Rectal smooth muscle tissue (tissue), 1 donor: ENCODE measurements at regions not wholly inside any gene's neighbourhood (a gene's known extent, or its start where the extent isn't known, plus 50 kb on each side); places are given as distances from the start of the nearest gene placed in this dataset.

ENCODE experiments used
- H3K27ac ChIP-seq: one replicate; pipeline ENCODE4 v1.7.0; 2013; ENCODE audit warnings: low read depth, low read length, inconsistent platforms
- H3K27me3 ChIP-seq: one replicate; pipeline ENCODE4 v1.7.0; 2013; ENCODE audit warnings: low read length; ENCODE audit not compliant: control insufficient read depth, insufficient read depth
- H3K36me3 ChIP-seq: one replicate; pipeline ENCODE4 v1.7.0; 2013; ENCODE audit warnings: low read length; ENCODE audit not compliant: control insufficient read depth, insufficient read depth
- H3K4me1 ChIP-seq: one replicate; pipeline ENCODE4 v1.7.0; 2013; ENCODE audit warnings: low read length; ENCODE audit not compliant: control insufficient read depth, insufficient read depth
- H3K4me3 ChIP-seq: one replicate; pipeline ENCODE4 v1.7.0; 2013; ENCODE audit warnings: low read length
- H3K9ac ChIP-seq: one replicate; pipeline ENCODE4 v1.7.0; 2013; ENCODE audit warnings: low read length

DNA sequence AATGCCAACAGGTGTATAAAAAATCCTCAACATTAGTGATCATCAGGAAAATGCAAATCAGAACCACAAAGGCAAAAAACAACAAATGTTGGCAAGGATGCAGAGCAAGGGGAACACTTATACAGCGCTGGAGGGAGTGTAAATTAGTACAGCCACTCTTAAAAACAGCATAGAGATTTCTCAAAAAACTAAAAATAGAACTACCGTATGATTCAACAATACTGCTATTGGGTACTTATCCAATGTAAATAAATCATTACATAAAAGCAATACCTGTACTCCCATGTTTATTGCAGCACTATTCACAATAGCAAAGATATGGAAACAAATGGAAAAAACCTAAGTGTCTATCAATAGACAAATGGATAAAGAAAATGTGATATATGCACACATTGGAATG, 171.3 kb downstream of the SLC7A11 start:
- Histone ChIP-seq H3K4me3 (no peak overlapping the region), H3K27ac (no peak overlapping the region), H3K4me1 (no peaks in the 10 kb centered on the region), H3K36me3 (no peaks in the 10 kb centered on the region), H3K27me3 (no peaks in the 10 kb centered on the region), H3K9ac (no peak overlapping the region)

DNA sequence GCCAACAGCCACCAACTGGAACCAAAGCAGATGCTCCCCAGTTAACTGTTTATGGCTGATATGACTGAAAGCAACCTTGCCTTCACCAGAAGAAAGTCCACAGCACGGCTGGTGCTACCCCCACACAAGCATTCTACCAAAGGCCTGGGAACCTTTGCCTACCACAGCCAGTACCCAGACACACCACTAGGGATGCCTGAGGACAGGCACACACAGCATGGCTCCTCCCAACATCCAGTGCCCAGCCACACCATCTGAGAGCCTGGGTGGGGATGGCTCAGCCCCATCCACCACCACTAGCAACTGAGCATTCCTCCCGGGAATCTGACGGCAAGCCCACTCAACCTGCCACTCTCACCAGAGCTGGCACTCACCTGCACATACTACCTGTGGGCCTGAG, 178.6 kb downstream of the SLC7A11 start:
- Histone ChIP-seq H3K27ac (no peak overlapping the region), H3K4me3 (no peak overlapping the region), H3K4me1 (no peaks in the 10 kb centered on the region), H3K9ac (no peak overlapping the region), H3K27me3 (no peaks in the 10 kb centered on the region), H3K36me3 (no peaks in the 10 kb centered on the region)

DNA sequence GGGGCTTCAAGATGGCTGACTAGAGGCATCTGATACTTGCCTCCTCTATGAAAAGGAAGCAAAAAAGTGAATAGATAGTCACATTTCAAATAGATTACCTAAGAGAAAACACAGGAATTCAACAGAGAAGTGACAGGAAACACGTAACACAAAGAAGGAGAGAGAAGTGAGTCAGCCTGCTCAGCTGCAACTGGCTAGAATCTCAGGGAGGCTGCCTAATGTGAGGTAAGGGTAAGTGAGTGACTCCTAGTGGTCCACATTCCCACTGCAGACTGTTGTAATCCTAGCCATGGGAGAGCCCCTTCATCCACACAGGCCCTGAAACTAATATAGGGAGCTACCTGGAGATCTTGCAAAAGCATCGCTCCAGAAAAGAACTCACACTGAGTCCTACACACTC, 179.2 kb downstream of the SLC7A11 start:
- no peak overlapping the region for H3K27ac ChIP-seq
- no peaks in the 10 kb centered on the region for H3K36me3 ChIP-seq
- H3K4me1 ChIP-seq = no peaks in the 10 kb centered on the region
- H3K4me3 ChIP-seq = no peak overlapping the region
- no peaks in the 10 kb centered on the region for H3K27me3 ChIP-seq
- no peak overlapping the region for H3K9ac ChIP-seq

DNA sequence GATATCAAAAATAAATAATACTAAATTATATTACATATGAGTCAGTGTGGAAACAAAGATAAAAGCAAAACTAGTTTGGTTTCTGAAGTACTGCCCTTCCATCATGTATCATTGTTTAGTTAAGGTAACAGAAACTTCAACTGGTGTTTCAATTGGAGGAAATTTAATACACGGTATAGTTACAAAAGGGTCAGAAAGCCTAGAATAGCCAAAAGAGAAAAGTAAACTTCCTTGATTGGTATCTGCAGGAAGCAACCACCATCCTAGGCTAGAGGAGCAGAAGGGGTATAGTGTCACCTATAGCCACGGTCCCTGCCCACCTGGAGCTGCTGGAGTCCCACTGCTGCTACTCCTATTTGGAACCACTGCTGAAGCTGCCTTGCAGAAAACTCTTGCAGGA, 185.6 kb downstream of the SLC7A11 start:
- no peak overlapping the region for H3K9ac ChIP-seq
- no peaks in the 10 kb centered on the region for H3K36me3 ChIP-seq
- H3K4me3 ChIP-seq = no peak overlapping the region
- no peaks in the 10 kb centered on the region for H3K4me1 ChIP-seq
- H3K27ac ChIP-seq = no peak overlapping the region
- no peaks in the 10 kb centered on the region for H3K27me3 ChIP-seq

DNA sequence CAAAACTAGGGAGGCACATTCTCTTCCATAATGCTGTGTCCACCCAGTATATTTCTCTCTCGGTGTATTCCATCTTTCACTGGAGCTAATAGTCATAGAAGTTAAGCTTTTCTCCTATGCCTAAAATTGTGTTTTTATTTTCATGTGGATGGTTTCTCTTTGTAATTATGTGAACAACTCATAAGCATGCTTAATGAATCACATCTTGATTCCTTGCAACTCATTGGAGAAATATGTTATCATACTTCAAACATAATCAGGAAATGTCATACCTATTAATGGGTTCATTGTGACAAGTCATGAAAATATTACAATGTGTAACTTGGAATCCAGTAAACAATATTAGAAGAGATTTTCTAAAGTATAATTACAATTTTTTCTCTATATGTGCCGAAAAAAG, 186.3 kb downstream of the SLC7A11 start:
- H3K27ac ChIP-seq = no peak overlapping the region
- no peaks in the 10 kb centered on the region for H3K27me3 ChIP-seq

DNA sequence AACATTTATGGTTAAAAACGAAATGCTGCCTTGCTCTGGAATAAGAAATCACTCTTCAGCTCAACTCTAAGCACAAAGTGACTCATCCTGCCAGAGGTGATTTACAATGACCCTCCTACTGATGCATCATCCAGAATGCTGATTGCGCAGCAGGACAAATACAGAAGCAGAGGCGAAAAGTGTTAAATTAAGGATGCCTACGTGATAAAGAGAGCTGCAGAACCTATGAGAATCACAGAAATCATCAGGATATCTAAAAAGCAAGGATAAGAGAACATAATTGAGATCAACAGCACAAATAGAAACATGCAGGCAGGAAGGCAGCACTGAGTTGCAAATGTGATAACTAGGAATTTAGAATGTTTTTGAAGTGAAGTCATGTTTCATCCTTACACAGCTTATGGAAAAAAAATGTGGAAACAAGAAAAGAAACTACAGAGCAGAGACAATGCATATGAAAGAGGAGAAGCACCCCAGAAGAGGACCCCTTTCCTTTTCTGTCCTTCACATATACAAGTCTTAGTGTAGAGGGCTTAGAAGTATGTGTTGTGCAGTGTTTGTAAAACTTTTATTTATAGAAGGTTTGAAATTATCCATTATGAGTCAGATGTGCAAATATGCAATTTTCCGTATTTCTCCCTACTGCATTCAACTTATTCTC, 188.4 kb downstream of the SLC7A11 start:
- no peak overlapping the region for H3K9ac ChIP-seq
- no peaks in the 10 kb centered on the region for H3K4me1 ChIP-seq
- H3K36me3 ChIP-seq = no peaks in the 10 kb centered on the region
- no peak overlapping the region for H3K4me3 ChIP-seq
- no peaks in the 10 kb centered on the region for H3K27me3 ChIP-seq
- peak overlapping the region; percentile 7 for H3K27ac ChIP-seq

More for the DNA sequence above, 186.3 kb downstream of the SLC7A11 start:
- H3K36me3 ChIP-seq = no peaks in the 10 kb centered on the region
- H3K9ac ChIP-seq = no peak overlapping the region
- H3K4me1 ChIP-seq = no peaks in the 10 kb centered on the region
- H3K4me3 ChIP-seq = no peak overlapping the region

DNA sequence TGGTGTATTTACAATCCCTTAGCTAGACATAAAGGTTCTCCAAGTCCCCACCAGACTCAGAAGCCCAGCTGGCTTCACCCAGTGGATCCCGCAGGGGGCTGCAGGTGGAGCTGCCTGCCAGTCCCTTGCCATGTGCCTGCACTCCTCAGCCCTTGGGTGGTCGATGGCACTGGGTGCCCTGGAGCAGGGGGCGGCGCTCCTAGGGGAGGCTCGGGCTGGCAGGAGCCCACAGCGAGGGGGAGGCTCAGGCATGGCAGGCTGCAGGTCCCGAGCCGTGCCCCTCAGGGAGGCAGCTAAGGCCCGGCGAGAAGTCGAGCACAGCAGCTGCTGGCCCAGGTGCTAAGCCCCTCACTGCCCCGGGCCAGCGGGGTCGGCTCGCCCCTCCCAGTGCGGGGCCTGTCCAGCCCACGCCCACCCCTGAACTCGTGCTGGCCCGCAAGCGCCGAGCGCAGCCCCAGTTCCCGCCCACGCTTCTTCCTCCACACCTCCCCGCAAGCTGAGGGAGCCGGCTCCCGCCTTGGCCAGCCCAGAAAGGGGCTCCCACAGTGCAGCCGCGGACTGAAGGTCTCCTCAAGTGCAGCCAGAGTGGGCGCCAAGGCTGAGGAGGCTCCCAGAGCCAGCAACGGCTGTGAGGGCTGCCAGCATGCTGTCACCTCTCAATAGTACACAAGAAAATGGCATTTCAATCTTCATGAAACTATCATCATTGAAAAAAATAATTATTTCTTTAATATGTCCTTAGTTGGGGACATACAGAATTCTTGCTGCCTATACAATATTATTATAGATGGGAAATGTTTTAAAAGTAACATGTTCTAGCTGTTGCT, 189.1 kb downstream of the SLC7A11 start:
- no peaks in the 10 kb centered on the region for H3K36me3 ChIP-seq
- H3K9ac ChIP-seq = no peak overlapping the region
- no peaks in the 10 kb centered on the region for H3K27me3 ChIP-seq
- no peaks in the 10 kb centered on the region for H3K4me1 ChIP-seq
- H3K27ac ChIP-seq = peak overlapping the region; percentile 7
- H3K4me3 ChIP-seq = no peak overlapping the region

DNA sequence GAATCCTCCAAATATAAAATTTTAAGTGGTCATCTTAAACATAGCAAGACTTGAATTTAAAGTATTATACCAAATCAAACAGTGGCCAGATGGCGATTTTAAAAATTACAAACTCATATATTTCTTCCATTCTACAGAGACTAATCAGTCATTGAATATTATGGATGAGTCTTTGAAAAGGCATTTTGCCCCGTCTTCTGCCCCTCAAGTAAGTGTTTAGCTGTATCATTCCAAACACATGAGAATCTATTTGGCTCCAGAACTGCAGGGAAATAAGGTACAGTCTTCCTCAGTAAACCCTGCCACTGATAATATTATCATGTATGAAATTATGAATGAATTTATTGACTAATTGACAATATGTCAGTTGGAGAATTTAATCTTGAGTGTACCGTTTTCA, 191.0 kb downstream of the SLC7A11 start:
- no peak overlapping the region for H3K27ac ChIP-seq
- no peaks in the 10 kb centered on the region for H3K36me3 ChIP-seq
- peaks cover 3% of the 10 kb centered on the region for H3K4me1 ChIP-seq
- H3K9ac ChIP-seq = no peak overlapping the region
- H3K4me3 ChIP-seq = no peak overlapping the region
- no peaks in the 10 kb centered on the region for H3K27me3 ChIP-seq

DNA sequence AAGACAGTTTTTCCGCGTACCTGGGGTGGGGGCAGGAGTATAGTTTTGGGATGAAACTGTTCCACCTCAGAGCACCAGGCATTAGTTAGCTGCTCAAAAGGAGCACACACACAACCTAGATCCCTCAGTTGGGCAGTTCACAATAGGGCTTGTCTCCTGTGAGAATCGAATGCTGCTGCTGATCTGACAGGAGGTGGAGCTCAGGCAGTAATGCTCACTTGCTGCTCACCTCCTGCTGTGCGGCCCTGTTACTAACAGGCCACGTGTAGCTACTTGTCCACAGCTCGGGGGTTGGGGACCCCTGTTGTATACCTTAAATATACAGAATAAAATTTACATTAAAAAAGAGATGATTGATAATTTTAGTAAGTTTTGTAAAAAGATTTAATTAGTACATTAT, 191.5 kb downstream of the SLC7A11 start:
- Histone ChIP-seq H3K9ac (no peak overlapping the region), H3K4me1 (peaks cover 6% of the 10 kb centered on the region), H3K36me3 (no peaks in the 10 kb centered on the region), H3K4me3 (no peak overlapping the region), H3K27ac (no peak overlapping the region), H3K27me3 (no peaks in the 10 kb centered on the region)

DNA sequence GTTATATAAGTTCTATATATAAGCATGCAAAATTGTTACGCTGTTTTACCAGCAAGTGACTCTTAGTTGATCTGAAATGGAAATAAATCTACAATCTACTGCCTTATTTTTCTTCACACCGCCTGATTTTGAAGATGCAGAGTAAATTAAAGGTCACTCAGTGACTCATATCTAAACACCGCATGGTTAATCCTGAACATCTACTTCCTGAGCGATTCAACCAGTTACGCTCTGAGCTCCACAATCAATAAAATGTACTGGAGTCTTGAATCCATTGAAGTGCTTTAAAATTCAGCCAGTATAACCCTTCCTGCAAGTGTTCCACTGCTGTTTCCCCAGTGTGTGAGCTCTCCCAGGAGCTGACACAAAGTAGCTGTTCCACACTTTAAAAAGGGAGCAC, 192.8 kb downstream of the SLC7A11 start:
- Histone ChIP-seq H3K9ac (no peak overlapping the region), H3K36me3 (no peaks in the 10 kb centered on the region), H3K4me3 (no peak overlapping the region), H3K4me1 (peaks cover 12% of the 10 kb centered on the region), H3K27ac (no peak overlapping the region), H3K27me3 (no peaks in the 10 kb centered on the region)

DNA sequence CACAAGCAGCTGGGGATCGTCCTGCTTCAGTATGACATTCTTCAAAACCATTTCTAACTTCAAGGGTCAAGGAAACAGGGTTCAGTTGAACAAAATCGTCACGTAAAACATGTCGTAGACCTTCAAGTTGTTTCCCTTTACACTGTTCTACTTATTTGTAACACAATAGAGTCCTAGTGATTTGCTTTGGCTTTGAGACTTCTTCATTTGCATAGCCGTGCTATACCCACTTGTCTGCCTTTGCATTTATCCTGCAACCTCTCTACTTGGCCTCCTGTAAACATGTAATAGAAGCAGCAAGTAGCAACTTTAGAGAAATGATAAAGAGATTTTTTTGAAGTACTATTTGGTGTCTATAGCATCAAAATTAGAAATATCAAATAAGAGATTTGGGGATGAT, 194.9 kb downstream of the SLC7A11 start:
- Histone ChIP-seq H3K27me3 (no peaks in the 10 kb centered on the region), H3K36me3 (no peaks in the 10 kb centered on the region), H3K4me1 (peaks cover 12% of the 10 kb centered on the region), H3K9ac (no peak overlapping the region), H3K27ac (no peak overlapping the region), H3K4me3 (no peak overlapping the region)

DNA sequence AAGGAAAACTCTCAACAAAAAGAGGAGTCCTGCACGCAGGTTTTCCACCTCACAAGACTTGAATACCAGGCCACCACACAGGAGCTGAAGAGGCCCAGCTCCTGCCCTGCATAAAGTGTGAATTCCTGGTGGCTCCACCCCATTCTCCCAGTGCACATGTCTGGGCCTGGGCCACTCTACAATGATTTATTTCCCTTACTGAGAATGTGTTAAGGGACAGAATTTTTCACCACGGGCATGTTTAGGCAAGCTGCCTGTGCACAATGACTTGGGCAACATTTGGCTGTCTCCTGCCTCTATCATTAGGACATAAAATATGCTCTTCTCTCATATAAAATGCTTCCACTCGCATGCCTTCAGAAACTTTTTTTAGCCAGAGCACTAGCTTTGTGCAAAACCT, 197.1 kb downstream of the SLC7A11 start:
- no peaks in the 10 kb centered on the region for H3K36me3 ChIP-seq
- peaks cover 12% of the 10 kb centered on the region for H3K4me1 ChIP-seq
- no peak overlapping the region for H3K4me3 ChIP-seq
- H3K27ac ChIP-seq = no peak overlapping the region
- H3K27me3 ChIP-seq = no peaks in the 10 kb centered on the region
- H3K9ac ChIP-seq = no peak overlapping the region

DNA sequence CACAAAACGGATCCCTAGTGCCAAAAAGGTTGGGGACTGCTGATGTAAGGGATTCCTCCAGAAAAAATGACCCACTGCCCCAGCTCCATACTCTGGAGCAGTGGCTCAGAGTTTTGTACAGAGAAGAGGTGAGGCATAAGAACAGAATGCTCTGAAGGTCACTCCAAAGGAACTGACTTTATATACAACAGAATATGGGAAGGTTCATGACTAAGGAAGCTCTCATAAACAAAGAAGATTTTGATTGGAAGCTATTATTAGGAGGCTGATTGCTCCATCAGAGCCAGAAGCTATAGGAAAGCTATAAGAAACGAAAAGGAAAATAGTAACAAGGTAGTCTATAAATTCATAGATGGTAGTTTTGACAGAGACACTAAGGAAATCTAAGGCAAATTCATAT, 203.1 kb downstream of the SLC7A11 start:
- Histone ChIP-seq H3K4me1 (no peaks in the 10 kb centered on the region), H3K27me3 (no peaks in the 10 kb centered on the region), H3K36me3 (no peaks in the 10 kb centered on the region), H3K4me3 (no peak overlapping the region), H3K27ac (no peak overlapping the region), H3K9ac (no peak overlapping the region)
